WTC11 (cell line): ENCODE measurements at regions not wholly inside any gene's neighbourhood (a gene's known extent, or its start where the extent isn't known, plus 50 kb on each side); places are given as distances from the start of the nearest gene placed in this dataset.

Experiments
- ATF1 ChIP-seq: sonication (generic); formaldehyde crosslinking; IDR thresholded peaks from 2 replicates; pipeline ENCODE4 v1.8.1; 2023; ENCODE audit warnings: mild to moderate bottlenecking, moderate library complexity, missing genetic modification reagents
- ATF2 ChIP-seq: sonication (generic); formaldehyde crosslinking; IDR thresholded peaks from 2 replicates; pipeline ENCODE4 v1.8.1; 2022; ENCODE audit warnings: low read depth, missing genetic modification reagents, borderline replicate concordance
- ATF3 ChIP-seq: sonication (generic); formaldehyde crosslinking; conservative IDR thresholded peaks from 2 replicates; pipeline ENCODE4 v1.8.1; 2022; ENCODE audit warnings: mild to moderate bottlenecking, missing genetic modification reagents
- CTCF ChIP-seq: fragments of 200-600 bp; IDR thresholded peaks from 2 replicates; pipeline ENCODE4 v1.8.0; 2022; ENCODE audit warnings: antibody characterized with exemption
- E2F1 ChIP-seq: sonication (generic); formaldehyde crosslinking; IDR thresholded peaks from 2 replicates; pipeline ENCODE4 v1.8.0; 2022; ENCODE audit warnings: mild to moderate bottlenecking, missing genetic modification reagents
- E2F5 ChIP-seq: sonication (generic); formaldehyde crosslinking; IDR thresholded peaks from 2 replicates; pipeline ENCODE4 v1.8.1; 2022; ENCODE audit warnings: mild to moderate bottlenecking, moderate library complexity, missing genetic modification reagents
- ETV6 ChIP-seq: sonication (generic); formaldehyde crosslinking; IDR thresholded peaks from 2 replicates; pipeline ENCODE4 v1.8.1; 2022; ENCODE audit warnings: mild to moderate bottlenecking, missing genetic modification reagents
- FOXK1 ChIP-seq: sonication (generic); formaldehyde crosslinking; IDR thresholded peaks from 2 replicates; pipeline ENCODE4 v1.8.0; 2022; ENCODE audit warnings: mild to moderate bottlenecking, moderate library complexity, missing genetic modification reagents
- FOXP4 ChIP-seq: sonication (generic); formaldehyde crosslinking; IDR thresholded peaks from 2 replicates; pipeline ENCODE4 v1.8.0; 2022; ENCODE audit warnings: mild to moderate bottlenecking, missing genetic modification reagents
- KAT7 ChIP-seq: sonication (generic); formaldehyde crosslinking; IDR thresholded peaks from 2 replicates; pipeline ENCODE4 v1.8.1; 2023; ENCODE audit warnings: missing genetic modification reagents, mild to moderate bottlenecking, borderline replicate concordance
- USF2 ChIP-seq: sonication (generic); formaldehyde crosslinking; IDR thresholded peaks from 2 replicates; pipeline ENCODE4 v1.8.1; 2023; ENCODE audit warnings: mild to moderate bottlenecking, missing genetic modification reagents, moderate library complexity
- TF ChIP-seq, protein P1 (sequence below): sonication (generic); formaldehyde crosslinking; IDR thresholded peaks from 2 replicates; pipeline ENCODE4 v1.8.0; 2023; ENCODE audit warnings: missing genetic modification reagents

DNA sequence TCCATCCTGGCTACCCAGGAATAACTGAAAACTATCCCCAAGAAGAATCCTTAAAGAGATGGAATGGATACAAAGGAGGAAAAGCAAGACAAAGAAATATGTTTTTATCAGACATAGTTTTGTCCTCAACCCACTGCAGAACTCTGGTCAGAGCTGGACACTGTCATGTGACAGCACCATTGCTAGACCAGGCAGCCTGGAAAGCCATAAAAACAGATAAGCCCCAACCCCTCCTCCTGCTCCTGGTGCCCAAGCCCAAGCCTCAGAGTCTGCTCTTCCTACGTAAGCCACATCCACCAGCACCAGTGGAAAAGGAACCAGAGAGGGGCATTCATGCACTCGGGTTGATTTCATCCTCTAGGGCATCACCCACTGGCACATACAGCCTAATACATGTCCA is 116.9 kb downstream of the TRIM29 start:
- TF ChIP-seq CTCF = no peak
- no peak for TF ChIP-seq E2F5 (CRISPR knock-in tag)
- no peak for TF ChIP-seq ATF1
- no peak for TF ChIP-seq ATF3 (CRISPR knock-in tag)
- TF ChIP-seq, protein P1, sequence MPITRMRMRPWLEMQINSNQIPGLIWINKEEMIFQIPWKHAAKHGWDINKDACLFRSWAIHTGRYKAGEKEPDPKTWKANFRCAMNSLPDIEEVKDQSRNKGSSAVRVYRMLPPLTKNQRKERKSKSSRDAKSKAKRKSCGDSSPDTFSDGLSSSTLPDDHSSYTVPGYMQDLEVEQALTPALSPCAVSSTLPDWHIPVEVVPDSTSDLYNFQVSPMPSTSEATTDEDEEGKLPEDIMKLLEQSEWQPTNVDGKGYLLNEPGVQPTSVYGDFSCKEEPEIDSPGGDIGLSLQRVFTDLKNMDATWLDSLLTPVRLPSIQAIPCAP = no peak
- TF ChIP-seq FOXP4 (CRISPR knock-in tag) = no peak
- TF ChIP-seq ETV6 = no peak
- TF ChIP-seq E2F1 = no peak
- no peak for TF ChIP-seq FOXK1 (CRISPR knock-in tag)
- no peak for TF ChIP-seq USF2 (CRISPR knock-in tag)
- TF ChIP-seq KAT7 (CRISPR knock-in tag) = no peak
- no peak for TF ChIP-seq ATF2 (CRISPR knock-in tag)
